ENCODE measurements at regions not wholly inside any gene's neighbourhood (a gene's known extent, or its start where the extent isn't known, plus 50 kb on each side); places are given as distances from the start of the nearest gene placed in this dataset.

DNA sequence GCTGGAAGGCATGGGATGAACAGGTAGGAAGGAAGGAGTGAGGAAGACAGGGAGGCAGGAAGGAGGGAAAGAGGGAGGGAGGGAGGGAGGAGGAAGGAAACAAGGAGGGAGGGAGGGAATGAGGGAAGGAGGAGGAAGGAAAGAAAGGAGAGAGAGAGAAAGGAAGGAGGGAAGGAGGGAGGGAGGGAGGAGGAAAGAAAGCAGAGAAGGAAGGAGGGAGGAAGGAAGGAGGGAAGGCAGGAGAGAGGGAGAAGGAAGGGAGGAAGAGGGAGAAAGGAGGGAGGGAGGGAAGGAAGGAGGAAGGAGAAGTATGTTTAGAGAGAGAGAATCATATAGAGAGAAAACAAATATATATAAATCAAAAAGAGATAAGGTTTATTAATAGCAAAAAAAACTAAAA, 175.9 kb upstream of the FOXN3 start:
- no peak for TF ChIP-seq POLR2AphosphoS5 (IDR thresholded peaks at IDR 0.05)
- TF ChIP-seq, protein P1, sequence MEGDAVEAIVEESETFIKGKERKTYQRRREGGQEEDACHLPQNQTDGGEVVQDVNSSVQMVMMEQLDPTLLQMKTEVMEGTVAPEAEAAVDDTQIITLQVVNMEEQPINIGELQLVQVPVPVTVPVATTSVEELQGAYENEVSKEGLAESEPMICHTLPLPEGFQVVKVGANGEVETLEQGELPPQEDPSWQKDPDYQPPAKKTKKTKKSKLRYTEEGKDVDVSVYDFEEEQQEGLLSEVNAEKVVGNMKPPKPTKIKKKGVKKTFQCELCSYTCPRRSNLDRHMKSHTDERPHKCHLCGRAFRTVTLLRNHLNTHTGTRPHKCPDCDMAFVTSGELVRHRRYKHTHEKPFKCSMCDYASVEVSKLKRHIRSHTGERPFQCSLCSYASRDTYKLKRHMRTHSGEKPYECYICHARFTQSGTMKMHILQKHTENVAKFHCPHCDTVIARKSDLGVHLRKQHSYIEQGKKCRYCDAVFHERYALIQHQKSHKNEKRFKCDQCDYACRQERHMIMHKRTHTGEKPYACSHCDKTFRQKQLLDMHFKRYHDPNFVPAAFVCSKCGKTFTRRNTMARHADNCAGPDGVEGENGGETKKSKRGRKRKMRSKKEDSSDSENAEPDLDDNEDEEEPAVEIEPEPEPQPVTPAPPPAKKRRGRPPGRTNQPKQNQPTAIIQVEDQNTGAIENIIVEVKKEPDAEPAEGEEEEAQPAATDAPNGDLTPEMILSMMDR (IDR thresholded peaks at IDR 0.05), result no peak
- no peak for TF ChIP-seq EP300 (IDR thresholded peaks at IDR 0.05)
- TF ChIP-seq POLR2A (IDR thresholded peaks at IDR 0.05), result no peak
- Histone ChIP-seq H3K9me3 (peaks cover under 1% of the 10 kb centered on the region), H3K4me3 (no peak overlapping the region), H3K27ac (no peak overlapping the region), H3K4me1 (no peaks in the 10 kb centered on the region), H3K27me3 (no peaks in the 10 kb centered on the region), H3K36me3 (no peaks in the 10 kb centered on the region)
- no peak for DNase-seq (ENCODE audit: low spot score in 2 of 2)

DNA sequence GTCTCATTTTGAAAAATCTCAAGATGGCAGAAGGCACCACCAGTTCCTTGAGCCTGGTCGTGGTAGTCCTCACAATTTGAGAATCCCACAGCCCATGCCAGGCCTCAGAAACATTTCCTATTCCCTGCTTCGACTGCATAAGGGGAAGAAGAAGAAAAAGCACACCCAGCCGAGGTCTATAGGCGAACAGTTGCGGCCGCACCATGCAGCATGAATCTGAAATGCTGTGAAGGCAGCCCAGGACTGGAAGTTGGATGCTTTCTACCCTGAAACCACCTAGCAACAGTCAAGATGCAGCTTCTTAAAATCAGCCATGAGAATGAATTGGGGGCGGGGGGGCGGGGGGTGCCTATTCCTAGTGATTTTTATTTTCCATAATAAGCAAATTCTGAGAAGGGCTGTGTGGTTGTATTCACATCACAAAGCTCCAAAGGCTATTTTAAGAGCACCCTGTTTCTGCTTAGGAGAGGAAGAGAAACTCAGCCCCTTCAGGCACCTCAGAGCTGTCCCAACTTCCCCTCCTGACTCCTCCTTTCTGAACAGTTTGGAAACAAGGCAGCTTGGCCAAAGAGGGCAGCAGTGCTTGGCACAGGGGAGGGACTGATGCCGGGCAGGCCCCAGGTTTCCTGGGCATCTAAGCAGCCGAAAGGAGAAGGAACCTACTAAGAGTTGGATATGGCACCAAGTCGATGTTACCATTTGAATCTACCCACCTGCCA, 172.5 kb upstream of the FOXN3 start:
- H3K27me3 ChIP-seq, result no peaks in the 10 kb centered on the region
- no peak for DNase-seq (ENCODE audit: low spot score in 2 of 2)
- 86% methylated on average over 11 of the region's 11 CpGs for WGBS
- no peaks in the 10 kb centered on the region for H3K4me1 ChIP-seq
- no peaks in the 10 kb centered on the region for H3K36me3 ChIP-seq
- no peak overlapping the region for H3K4me3 ChIP-seq
- no peaks in the 10 kb centered on the region for H3K9me3 ChIP-seq
- TF ChIP-seq EP300 (IDR thresholded peaks at IDR 0.05) (no peak), POLR2A (IDR thresholded peaks at IDR 0.05) (no peak), POLR2AphosphoS5 (IDR thresholded peaks at IDR 0.05) (no peak)
- TF ChIP-seq, protein P1 (IDR thresholded peaks at IDR 0.05), result no peak
- no peak overlapping the region for H3K27ac ChIP-seq

DNA sequence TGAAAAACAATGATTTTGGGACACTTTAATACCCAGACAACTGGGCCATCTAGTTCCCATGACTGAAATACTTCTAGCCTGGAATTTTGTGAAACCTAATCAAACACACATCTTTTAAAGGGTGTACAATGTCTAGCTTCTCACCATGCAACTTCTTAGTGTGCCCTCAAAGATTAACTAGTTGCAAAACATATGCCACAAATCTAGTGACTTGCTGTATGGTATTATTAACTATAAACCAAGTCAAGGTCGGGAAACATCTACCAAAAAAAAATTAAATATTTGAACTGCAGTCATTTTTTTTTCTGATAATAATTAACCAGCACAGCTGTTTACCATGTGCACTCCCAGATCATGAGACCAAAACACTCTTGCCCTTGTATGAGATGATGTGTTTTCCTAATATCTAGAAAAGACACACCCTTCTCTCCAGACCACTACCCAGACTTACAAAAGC, 171.8 kb upstream of the FOXN3 start:
- H3K27me3 ChIP-seq, result no peaks in the 10 kb centered on the region
- no peaks in the 10 kb centered on the region for H3K36me3 ChIP-seq
- no peak overlapping the region for H3K4me3 ChIP-seq
- H3K4me1 ChIP-seq, result no peaks in the 10 kb centered on the region
- H3K9me3 ChIP-seq, result no peaks in the 10 kb centered on the region
- no peak overlapping the region for H3K27ac ChIP-seq
- TF ChIP-seq POLR2AphosphoS5 (IDR thresholded peaks at IDR 0.05), result no peak
- no peak for TF ChIP-seq POLR2A (IDR thresholded peaks at IDR 0.05)
- TF ChIP-seq, protein P1 (IDR thresholded peaks at IDR 0.05), result no peak
- no peak for TF ChIP-seq EP300 (IDR thresholded peaks at IDR 0.05)
- 31% methylated on average over 1 of the region's 1 CpG for WGBS
- no peak for DNase-seq (ENCODE audit: low spot score in 2 of 2)

DNA sequence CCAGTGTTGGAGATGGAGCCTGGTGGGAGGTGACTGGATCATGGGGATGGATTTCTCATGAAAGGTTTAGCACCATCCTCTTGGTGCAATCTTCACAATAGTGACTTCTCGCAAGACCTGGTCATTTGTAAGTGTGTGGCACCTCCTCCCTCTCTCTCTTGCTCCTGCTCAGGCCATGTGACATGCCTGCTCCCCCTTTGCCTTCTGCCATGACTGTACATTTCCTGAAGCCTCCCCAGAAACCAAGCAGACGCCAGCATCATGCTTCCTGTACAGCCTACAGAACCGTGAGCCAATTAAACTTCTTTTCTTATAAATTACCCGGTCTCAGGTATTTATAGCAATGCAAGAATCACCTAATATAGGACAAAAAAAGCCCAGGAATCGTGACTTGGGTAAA, 171.0 kb upstream of the FOXN3 start:
- 88% methylated on average over 5 of the region's 5 CpGs for WGBS

DNA sequence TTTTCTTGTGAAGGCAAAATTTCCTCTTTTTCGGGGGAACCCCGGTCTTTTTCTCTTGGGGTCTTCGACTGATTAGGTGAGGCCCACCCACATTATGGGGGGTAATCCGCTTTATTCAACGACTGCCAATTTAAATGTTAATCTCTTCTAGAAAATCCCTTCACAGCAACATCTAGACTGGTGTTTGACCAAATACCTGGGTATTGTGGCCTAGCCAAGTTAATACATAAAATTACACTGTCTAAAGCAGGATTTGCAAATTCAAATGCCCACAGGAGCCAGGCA, 170.0 kb upstream of the FOXN3 start:
- 94% methylated on average over 5 of the region's 5 CpGs for WGBS

More for the DNA sequence above, 171.0 kb upstream of the FOXN3 start:
- Histone ChIP-seq H3K36me3 (no peaks in the 10 kb centered on the region), H3K4me3 (no peak overlapping the region), H3K27me3 (no peaks in the 10 kb centered on the region), H3K4me1 (no peaks in the 10 kb centered on the region), H3K27ac (no peak overlapping the region), H3K9me3 (no peaks in the 10 kb centered on the region)
- DNase-seq (ENCODE audit: low spot score in 2 of 2), result no peak
- no peak for TF ChIP-seq EP300 (IDR thresholded peaks at IDR 0.05)
- TF ChIP-seq POLR2A (IDR thresholded peaks at IDR 0.05), result no peak
- TF ChIP-seq, protein P1 (IDR thresholded peaks at IDR 0.05), result no peak
- TF ChIP-seq POLR2AphosphoS5 (IDR thresholded peaks at IDR 0.05), result no peak

More for the DNA sequence above, 170.0 kb upstream of the FOXN3 start:
- no peaks in the 10 kb centered on the region for H3K36me3 ChIP-seq
- H3K4me1 ChIP-seq, result no peaks in the 10 kb centered on the region
- DNase-seq (ENCODE audit: low spot score in 2 of 2), result no peak
- H3K4me3 ChIP-seq, result no peak overlapping the region
- no peak for TF ChIP-seq POLR2AphosphoS5 (IDR thresholded peaks at IDR 0.05)
- H3K27ac ChIP-seq, result no peak overlapping the region
- no peaks in the 10 kb centered on the region for H3K27me3 ChIP-seq
- no peaks in the 10 kb centered on the region for H3K9me3 ChIP-seq

Measured in suprapubic skin (tissue), 4 donors.